ENCODE measurements at regions not wholly inside any gene's neighbourhood (a gene's known extent, or its start where the extent isn't known, plus 50 kb on each side); places are given as distances from the start of the nearest gene placed in this dataset.
A peak's percentile ranks its signal among the peaks of the same experiment; 100 is the strongest.
"Not testable (repeated sequence)": the region's sequence is repeated elsewhere in the genome, so short reads cannot be mapped to it uniquely, and the experiment has no call there.

DNA sequence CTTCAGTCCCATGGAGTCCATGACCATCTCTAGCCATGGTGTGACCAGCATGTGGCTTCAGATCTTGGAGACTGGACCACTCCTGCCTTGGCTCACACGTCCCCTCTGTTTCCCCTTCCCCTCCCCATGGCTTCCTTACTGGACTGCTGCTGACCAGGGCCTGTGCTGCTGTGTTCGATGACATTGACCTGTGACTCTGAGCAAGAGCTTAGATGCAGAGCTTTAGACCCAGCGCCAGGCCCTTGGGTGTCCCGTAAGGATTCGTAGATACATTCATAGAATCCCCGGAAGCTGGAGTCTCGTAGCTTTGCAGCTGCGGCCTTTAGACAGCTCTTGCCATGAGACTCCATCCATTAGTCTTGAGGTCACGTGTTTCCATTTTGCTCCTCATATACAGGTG lies 96.3 kb downstream of the NPIPB11 start:
- DNase-seq, result not testable (repeated sequence)

DNA sequence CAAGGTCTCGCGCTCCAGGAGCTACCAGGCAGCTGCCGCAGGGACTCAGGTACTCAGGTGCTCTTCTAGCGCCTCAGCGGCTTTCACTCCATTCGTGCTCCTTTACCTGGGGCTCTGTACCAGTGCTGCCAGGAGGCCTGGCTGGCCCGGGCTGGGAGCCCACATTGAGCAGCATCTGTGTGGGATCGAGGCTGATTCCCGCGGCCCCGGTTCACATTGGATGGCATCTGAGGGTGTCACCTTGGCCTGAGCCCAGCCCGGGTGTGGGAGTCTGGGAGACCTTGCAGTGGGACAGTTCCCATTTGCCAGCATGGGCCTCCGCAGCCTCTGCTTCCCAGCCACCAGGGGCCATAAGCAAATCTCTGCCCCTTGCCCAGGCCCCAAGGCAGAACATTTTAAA lies 96.9 kb downstream of the NPIPB11 start:
- not testable (repeated sequence) for DNase-seq

DNA sequence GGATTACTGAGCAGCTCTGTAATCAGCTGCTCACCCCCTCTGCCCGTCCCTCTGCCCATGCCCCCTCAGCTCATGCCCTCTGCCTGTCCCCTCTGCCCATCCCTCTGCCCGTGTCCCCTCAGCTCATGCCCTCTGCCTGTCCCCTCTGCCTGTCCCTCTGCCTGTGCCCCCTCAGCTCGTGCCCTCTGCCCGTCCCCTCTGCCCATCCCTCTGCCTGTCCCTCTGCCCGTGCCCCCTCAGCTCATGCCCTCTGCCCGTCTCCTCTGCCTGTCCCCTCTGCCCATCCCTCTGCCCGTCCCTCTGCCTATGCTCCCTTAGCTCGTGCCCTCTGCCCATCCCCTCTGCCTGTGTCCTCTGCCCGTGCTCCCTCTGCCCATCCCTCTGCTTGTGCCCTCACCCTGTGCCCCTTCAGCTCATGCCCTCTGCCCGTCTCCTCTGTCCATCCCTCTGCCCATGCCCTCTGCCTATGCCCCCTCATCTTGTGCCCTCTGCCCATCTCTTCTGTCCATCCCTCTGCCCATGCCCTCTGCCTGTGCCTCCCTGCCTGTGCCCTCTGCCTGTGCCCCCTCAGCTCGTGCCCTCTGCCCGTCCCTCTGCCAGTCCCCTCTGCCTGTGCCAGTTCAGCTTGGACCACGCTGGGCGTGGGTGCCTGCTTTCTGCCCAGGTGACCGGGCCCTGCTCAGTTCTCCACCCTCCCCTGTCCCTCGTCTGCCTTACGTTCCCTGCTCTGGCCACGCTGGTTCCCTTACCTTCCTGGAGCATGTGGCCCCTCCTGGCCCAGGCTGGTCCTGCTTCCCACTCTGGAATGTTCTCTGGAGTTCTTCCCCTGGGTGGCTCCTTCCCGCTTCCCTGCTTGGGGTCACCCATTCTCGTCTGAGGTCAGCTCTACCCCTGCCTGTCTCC lies 97.6 kb downstream of the NPIPB11 start:
- no peak for DNase-seq

DNA sequence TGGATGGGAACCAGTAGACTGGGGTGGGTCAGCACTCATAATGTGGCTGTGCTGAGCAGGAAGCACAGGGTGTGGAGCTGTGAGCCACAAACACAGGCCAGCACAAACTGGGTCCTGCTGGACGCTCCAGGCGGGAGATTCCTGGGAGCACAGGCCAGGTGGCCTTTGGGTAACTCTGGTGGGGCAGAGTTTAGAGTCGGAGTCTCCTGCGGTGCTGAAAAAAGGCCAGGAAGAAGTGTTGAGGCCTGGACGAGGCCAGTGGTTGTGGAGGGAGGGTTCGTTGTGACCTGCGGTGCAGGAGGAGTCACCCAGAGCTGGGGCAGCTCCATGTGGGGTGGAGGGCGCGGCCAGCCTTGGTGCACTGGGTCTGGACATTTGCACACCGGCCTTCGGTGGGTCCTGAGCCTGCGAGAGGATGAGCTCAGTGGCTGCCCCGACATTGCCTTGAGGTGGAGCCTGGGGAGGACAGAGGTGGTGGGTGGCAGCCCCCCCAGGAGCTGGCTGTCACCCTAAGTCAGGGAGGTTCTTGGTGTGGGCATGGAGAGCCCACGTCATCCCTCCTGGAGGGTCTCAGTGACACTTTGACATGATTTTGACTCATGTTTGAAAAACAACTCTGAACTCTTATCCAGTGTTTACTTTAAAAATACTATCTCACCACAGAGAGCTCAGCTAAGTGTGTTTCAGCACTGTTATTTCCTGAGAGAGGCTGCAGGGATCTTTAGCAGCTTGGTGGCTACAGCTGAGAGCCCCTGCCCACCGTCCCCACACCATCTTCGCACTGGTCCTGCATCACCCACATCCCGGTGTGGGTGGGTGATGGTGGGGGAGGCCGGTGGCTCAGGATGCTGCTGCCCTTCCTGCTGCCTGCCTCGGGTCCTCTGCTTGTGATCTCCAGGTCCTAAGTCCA lies 98.7 kb downstream of the NPIPB11 start:
- no peak for DNase-seq

DNA sequence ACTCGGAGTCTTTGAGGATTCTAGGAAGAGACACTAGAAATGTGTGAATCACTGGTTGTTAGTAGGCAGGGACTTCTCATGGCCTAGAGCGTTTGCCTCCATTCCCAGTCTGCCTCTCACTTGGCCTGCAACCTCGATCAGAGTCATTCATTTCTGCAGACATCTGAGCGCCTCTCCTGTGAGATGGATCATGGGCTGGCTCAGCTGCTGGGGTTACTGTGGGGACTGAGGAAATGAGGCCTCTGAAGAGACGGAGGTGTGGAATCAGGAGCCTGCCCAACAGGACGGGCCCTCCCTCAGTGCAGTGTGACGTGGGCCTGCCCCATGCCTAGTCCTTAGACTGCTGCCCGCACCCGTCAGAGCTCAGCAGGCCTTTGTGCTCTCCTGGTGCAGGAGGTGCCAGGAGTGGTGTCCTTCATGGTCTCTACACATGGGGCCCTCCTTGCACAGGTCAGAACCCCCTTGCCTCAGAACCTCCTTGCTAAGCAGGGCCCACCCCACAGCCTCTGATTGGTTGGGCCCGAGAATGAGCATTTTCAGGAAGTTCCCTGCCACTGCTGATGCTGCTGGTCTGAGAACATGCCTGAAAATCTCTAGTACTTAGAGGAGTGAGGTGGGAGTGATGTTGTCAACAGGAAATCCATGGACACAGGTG lies 99.4 kb downstream of the NPIPB11 start:
- peak; percentile 36 for DNase-seq

DNA sequence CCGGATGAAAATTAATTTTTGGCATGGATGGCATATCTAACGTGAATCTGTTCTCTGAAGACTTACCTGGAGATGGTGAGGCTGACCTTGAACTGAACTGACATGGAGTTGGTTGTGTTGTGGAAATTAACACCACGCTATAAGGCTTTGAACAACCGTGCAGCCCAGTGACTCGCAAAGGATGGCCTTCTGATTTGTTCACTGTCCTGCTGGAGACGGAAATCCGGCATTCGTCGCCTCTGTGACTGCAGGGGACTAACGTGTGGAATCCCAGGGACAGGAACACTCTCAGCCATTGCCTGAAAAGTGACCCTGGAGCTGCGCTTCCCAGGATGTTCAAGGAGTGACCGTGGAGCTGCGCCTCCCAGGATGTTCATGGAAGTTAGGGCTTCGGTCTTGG lies 100.3 kb downstream of the NPIPB11 start:
- DNase-seq, result no peak

DNA sequence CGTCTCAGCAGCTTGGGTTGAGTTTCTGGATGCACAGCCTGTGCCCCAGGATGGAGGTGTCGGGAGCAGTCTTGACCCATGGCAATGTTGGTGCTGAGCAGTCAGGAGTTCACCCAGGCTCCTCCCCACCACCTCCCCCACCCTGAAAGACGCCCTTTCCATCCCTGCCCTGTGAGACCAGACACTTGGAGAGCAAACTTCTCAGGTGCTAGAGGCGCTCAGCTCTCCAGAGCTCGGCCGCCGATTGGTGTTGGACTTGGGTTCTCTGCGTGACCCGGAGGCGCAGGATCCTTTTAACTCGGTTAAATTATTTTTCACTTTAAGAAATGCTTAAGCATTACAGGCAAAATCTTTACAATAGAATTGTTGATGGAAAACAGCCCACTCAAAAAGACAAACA lies 101.5 kb downstream of the NPIPB11 start:
- not testable (repeated sequence) for DNase-seq

DNA sequence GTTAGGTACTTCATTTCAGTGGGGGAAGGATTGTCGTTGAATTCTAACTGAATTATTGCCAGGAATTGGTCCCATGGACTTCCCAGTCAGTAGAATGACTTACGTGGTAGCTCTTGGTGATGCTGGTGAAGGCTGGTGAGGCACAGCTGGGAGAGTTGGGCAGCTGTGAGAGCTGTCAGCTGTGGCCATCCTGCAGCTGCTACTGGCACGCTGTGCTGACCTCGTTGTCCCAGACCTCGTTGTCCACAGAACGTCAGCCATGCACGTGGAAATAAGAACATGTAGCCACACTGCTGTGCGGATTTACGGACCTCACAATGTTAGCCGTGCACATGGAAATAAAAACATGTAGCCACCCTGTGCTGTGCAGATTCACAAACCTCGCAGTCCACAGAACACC lies 102.3 kb downstream of the NPIPB11 start:
- DNase-seq, result no peak

DNA sequence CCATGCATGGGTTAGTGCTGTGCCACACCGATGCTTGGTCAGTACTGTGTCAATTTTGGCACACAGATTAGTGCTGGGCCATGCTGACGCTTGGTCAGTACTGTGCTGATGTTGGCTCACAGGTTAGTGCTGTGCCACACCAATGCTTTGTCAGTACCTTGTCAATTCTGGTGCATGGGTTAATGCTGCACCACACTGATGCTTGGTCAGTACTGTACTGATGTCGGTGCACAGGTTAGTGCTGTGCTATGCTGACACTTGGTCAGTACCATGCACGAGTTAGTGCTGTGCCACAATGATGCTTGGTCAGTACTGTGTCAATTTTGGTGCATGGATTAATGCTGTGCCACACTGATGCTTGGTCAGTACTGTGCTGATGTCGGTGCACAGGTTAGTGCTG lies 103.0 kb downstream of the NPIPB11 start:
- no peak for DNase-seq

DNA sequence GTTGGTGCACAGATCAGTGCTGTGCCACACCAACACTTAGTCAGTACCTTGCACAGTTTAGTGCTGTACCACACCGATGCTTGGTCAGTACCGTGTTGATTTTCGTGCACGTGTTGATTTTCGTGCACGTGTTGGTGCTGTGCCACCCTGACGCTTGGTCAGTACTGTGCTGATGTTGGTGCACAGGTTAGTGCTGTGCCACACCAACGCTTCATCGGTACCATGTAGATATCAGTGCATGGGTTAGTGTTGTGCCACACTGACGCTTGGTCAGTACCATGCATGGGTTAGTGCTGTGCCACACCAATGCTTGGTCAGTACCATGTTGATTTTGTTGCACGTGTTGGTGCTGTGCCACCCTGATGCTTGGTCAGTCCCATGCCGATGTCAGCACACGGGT lies 103.5 kb downstream of the NPIPB11 start:
- DNase-seq, result no peak

DNA sequence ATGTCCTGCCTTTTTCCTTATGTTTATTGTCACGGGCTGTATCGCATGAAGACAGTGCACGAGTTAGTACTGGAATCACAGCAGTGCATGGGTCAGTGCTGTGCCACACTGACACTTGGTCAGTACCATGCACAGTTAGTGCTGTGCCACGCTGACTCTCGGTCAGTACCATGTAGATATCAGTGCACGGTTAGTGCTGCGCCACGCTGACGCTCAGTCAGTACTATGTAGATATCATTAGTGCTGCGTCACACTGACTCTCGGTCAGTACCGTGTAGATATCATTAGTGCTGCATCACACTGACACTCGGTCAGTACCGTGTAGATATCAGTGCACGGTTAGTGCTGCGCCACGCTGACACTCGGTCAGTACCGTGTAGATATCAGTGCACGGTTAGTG lies 104.1 kb downstream of the NPIPB11 start:
- DNase-seq, result not testable (repeated sequence)

DNA sequence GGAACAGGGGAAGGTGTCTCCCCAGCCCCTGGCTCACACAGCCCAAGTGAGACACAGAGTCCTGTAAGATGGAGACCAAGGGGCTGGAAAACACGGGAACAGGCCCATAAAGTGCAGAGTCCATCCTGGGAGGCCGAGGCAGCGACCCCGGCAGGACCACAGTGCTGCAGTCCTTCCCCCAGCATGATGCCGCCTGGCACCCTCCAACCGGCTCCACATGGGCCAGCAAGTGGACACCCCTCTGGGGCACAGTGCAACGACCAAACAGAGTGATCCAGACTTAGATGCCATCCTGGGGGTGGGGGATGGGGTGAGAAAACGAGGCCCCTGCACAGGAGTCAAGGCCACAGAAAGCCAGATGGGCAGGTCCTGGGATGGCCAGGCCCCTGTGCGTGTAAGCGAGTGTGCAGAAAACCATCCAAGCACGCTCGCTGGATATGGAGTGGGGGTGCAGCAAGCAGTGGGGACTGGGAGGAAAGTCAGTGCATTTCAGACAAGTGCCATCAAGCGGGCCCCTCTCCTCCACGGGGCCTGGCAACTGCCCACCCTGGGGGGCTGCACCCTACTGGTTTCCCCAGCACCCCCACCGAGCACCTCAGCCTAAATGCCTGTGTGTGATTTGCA lies 104.7 kb downstream of the NPIPB11 start:
- DNase-seq, result not testable (repeated sequence)

DNA sequence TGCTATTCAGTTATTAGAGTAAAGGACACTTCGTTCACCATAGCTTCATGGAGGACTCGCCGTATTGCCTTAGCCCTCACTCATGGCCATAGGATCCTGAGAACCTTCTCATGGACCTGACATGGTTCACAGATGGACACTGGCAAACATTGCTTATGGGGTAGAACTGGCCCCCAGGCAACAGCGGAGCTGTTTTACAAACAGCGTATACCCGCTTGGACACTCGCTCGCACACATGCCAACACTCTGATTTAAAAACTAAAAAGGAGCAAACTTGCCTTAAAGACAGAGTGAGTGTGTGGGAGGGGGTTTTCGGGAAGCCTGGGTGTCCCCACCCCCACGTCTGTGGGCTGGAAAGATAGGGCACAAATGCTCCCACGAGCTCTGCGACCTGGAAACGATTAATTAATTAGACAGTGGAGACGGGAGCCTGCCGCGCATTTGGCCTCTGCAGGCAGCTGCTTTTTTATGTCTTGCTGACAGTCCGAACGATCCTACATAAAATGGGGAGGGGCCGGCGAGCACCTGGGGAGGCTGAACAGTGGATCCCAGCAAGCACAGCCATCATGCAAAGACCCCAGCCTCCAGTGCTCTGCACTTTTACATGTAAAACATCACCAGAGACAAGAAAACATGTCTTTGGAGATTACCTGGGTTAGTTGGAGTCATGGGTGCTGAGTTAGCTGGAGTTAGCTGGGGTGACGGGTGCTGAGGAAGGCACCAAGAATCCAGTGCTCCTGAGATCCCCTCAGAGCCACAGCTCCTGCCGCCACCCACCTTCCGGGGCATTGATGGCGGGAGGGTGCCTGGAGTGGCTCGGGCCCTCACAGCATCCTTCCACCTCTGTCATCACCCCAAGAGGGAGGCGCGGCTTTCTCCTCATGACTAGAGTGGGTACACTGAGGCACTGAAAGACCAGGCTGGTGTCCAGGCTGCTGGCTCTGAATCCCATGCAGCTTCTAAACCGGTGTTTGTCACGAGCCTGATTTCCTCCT lies 105.7 kb downstream of the NPIPB11 start:
- DNase-seq, result not testable (repeated sequence)

DNA sequence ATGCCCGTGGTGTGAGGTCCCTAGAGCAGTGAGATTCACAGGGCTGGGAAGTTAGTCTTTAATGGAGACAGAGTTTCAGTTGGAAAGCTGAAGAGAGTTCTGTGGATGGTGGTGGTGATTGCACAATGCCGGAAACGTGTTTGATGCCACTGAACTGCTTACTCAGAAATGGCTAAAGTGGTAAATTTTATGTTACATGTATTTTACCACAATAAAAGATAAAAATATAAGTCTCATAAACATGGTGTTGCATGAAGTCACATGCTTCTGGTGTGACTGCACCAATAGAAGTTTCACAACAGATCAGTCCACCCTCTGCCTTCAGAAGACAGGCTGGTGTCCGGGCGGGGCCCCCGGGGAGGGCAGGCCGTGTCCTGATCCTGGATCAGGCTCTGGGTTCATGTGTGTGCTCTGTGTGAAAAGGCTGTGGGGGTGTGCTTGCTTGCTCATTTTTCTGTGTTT lies 106.5 kb downstream of the NPIPB11 start:
- not testable (repeated sequence) for DNase-seq

DNA sequence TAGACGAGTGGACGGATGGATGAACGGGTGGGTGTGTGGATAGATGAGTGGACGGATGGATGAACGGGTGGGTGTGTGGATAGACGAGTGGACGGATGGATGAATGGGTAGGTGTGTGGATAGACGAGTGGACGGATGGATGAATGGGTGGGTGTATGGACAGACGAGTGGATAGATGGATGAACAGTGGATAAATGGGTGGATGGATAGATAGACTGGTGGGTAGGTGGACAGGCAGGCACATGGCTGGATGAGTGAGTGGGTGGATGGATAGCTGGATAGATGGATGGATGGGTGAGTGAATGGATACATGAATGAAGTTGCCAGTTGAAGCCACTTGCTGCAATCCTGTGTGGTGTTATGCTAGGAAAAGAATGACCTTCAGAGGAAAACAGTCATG lies 107.5 kb downstream of the NPIPB11 start:
- not testable (repeated sequence) for DNase-seq

DNA sequence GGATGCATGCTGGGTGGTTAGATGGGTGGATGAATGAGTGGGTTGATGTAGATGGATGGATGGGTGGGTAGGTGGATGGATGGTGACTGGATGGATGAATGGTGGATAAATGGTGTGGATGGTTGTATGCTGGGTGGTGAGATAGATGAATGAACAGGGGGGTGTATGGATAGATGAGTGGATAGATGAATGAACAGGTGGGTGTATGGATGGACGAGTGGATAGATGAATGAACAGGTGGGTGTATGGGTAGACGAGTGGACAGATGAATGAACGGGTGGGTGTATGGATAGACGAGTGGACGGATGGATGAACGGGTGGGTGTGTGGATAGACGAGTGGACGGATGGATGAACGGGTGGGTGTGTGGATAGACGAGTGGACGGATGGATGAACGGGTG lies 108.2 kb downstream of the NPIPB11 start:
- DNase-seq, result not testable (repeated sequence)

DNA sequence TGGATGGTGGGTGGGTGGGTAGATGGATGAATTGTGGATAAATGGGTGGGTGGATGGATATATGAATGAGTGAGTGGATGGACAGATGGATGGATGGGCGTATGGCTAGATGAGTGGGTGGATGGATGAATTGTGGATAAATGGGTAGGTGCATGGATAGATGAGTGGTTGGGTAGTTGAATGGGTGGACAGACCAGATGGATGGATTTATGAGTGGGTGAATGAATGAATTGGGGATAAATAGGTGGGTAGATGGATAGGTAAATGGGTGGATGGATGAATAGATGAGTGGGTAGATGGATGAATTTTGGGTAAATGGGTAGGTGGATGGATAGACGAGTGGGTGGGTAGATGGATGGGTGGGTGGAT lies 108.7 kb downstream of the NPIPB11 start:
- not testable (repeated sequence) for DNase-seq

DNA sequence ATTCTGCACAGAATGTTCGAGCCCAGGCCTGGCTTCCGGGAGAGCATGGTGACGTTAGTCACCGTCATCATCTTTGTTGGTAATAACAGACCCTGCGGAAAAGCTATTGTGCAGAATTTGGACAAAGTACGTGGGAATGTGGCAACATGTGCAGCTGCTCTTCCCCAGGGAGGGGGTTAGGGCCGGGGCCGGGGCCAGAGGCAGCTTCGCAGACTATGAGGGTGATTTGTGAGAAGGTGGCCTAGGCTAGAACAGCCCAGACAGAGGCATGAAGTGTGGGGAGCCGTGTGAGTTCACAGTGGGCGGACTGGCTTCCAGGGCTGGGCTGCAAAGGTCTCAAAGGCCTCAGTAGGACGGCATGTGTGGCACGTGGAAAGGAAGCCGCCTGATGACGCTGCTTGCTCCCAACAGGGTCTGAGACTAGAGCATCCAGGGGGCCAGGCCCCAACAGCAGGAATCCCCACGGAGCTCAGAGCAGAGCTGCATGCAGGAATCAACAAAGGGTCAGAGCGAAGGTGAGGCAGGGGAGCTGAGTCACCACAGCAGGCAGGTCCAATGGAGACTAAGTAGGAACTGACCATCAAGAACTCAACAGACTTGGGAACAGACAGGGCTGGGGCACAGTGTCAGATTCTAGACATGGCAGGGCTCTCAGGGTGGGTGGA lies 109.2 kb downstream of the NPIPB11 start:
- not testable (repeated sequence) for DNase-seq

DNA sequence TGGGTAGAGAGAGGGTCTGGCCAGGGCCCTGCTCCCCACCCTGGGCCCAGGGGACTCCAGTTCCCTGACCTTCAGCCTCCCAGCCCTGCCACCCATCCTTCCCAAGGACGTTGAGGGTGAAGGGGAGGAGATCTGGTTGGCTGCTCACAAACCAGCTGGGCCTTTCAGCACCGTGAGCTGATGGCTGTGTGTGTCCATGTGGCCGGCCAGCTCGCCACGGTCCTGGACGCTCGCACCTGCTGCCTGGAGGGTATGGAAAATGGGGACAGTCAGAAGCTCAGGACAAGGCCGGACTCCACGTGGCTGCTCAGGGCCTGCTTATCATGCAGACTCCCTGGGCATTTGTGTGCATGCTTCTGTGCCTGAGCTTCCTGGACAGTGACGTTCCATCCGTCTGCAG lies 110.3 kb downstream of the NPIPB11 start:
- not testable (repeated sequence) for DNase-seq

DNA sequence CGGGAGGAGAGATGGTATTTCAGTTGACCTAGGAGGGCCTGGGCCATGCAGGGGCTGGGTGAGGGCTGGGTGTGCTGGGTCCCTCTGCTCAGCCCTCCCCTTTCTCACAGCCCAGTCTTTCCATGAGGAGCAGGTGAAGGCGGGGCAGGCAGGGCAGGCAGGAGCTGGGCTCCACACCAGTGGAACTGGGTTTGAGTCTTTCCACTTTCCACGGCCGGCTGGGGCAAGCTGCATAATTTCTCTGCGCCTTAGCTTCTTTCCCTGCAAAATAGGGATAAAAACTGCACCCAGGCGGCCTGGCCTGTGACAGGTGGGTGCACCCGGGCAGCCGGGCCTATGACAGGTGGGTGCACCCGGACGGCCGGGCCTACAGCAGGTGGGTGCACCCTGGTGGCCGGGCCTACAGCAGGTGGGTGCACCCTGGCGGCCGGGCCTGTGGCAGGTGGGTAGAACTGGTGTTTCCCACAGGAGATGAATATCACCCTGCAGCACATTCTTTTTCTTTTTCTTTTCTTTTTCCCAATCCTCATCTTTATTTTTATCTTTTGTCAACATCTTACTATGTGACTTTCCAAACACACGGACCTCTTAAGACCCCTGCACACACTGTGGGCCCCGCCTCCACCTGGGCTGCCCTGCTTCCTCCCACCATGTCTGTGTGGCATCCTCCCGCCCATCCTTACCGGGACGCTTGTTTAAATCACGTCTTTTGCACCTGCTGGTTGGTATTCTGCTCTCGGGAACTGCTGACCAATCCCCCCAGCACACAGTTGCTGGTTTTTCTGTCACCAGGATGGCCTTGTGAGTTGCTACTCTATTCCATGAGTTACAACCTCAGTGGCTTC lies 111.3 kb downstream of the NPIPB11 start:
- not testable (repeated sequence) for DNase-seq
